Breast epithelium (tissue), 3 donors: ENCODE measurements at regions not wholly inside any gene's neighbourhood (a gene's known extent, or its start where the extent isn't known, plus 50 kb on each side); places are given as distances from the start of the nearest gene placed in this dataset.

Experiments
- POLR2A ChIP-seq: fragments of 450-650 bp; IDR thresholded peaks from one replicate; pipeline ENCODE4 v1.6.1; 2016; ENCODE audit warnings: antibody characterized with exemption, mild to moderate bottlenecking, moderate library complexity
- TF ChIP-seq, protein P1 (sequence below), 3 donors: fragments of 450-650 bp; IDR thresholded peaks; one replicate each; pipeline ENCODE4 v1.5.1; 2016 to 2017; ENCODE audit warnings: antibody characterized with exemption in 3 of 3, mild to moderate bottlenecking in 3 of 3, moderate library complexity in 3 of 3

DNA sequence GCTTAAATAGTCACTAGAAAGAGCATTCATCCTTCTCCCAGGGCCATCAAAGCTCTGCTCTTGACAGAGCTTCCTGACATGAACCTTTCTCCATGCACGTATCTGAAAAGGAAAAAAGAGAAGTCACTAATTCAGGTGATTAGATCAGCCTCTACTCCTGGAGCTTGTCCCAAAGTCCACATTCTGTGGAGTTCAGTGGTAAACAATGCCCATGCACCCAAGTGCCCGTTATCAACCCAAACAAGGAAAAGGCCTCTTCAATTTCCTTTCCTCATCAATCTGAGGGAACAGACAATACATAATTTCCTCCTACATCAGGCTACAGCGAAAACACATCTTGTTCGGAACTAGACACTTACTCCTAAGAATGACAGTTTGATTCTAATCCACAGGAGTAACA is 129.2 kb upstream of the PCSK2 start:
- TF ChIP-seq, protein P1, sequence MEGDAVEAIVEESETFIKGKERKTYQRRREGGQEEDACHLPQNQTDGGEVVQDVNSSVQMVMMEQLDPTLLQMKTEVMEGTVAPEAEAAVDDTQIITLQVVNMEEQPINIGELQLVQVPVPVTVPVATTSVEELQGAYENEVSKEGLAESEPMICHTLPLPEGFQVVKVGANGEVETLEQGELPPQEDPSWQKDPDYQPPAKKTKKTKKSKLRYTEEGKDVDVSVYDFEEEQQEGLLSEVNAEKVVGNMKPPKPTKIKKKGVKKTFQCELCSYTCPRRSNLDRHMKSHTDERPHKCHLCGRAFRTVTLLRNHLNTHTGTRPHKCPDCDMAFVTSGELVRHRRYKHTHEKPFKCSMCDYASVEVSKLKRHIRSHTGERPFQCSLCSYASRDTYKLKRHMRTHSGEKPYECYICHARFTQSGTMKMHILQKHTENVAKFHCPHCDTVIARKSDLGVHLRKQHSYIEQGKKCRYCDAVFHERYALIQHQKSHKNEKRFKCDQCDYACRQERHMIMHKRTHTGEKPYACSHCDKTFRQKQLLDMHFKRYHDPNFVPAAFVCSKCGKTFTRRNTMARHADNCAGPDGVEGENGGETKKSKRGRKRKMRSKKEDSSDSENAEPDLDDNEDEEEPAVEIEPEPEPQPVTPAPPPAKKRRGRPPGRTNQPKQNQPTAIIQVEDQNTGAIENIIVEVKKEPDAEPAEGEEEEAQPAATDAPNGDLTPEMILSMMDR (IDR thresholded peaks at IDR 0.05), result no peak
- no peak for TF ChIP-seq POLR2A
